ENCODE measurements at regions not wholly inside any gene's neighbourhood (a gene's known extent, or its start where the extent isn't known, plus 50 kb on each side); places are given as distances from the start of the nearest gene placed in this dataset.

- no peak for DNase-seq (ENCODE audit: low read depth in 3 of 3)
Measured at GRCh38 chr3:72058493-72059081, 273.6 kb upstream of the PROK2 start.

- no peak for DNase-seq (ENCODE audit: low read depth in 3 of 3)
Measured at GRCh38 chr3:72055436-72055835, 270.5 kb upstream of the PROK2 start.

GRCh38 chr3:72054976-72055375, 270.0 kb upstream of the PROK2 start:
- no peak for DNase-seq (ENCODE audit: low read depth in 3 of 3)

GRCh38 chr3:72052841-72053409, 268.0 kb upstream of the PROK2 start:
- DNase-seq (ENCODE audit: low read depth in 3 of 3): no peak

GRCh38 chr3:72050771-72051170, 265.8 kb upstream of the PROK2 start:
- no peak for DNase-seq (ENCODE audit: low read depth in 3 of 3)

GRCh38 chr3:72050048-72050632, 265.2 kb upstream of the PROK2 start:
- no peak for DNase-seq (ENCODE audit: low read depth in 3 of 3)

GRCh38 chr3:72049300-72049699, 264.4 kb upstream of the PROK2 start:
- no peak for DNase-seq (ENCODE audit: low read depth in 3 of 3)

- no peak for DNase-seq (ENCODE audit: low read depth in 3 of 3)
Measured at GRCh38 chr3:72048873-72049272, 263.9 kb upstream of the PROK2 start.

- DNase-seq (ENCODE audit: low read depth in 3 of 3): no peak
Measured at GRCh38 chr3:72047221-72047871, 262.4 kb upstream of the PROK2 start.

- no peak for DNase-seq (ENCODE audit: low read depth in 3 of 3)
Measured at GRCh38 chr3:72044231-72044855, 259.4 kb upstream of the PROK2 start.

GRCh38 chr3:72043204-72044133, 258.5 kb upstream of the PROK2 start:
- DNase-seq (ENCODE audit: low read depth in 3 of 3): no peak

GRCh38 chr3:72042397-72043203, 257.7 kb upstream of the PROK2 start:
- DNase-seq (ENCODE audit: low read depth in 3 of 3): no peak

GRCh38 chr3:72041511-72041910, 256.6 kb upstream of the PROK2 start:
- no peak for DNase-seq (ENCODE audit: low read depth in 3 of 3)

GRCh38 chr3:72041076-72041475, 256.1 kb upstream of the PROK2 start:
- DNase-seq (ENCODE audit: low read depth in 3 of 3): no peak

GRCh38 chr3:72039677-72040076, 254.7 kb upstream of the PROK2 start:
- no peak for DNase-seq (ENCODE audit: low read depth in 3 of 3)

- no peak for DNase-seq (ENCODE audit: low read depth in 3 of 3)
Measured at GRCh38 chr3:72036899-72037298, 252.0 kb upstream of the PROK2 start.

GRCh38 chr3:72035606-72036005, 250.7 kb upstream of the PROK2 start:
- no peak for DNase-seq (ENCODE audit: low read depth in 3 of 3)

GRCh38 chr3:72034986-72035385, 250.0 kb upstream of the PROK2 start:
- DNase-seq (ENCODE audit: low read depth in 3 of 3): no peak

GRCh38 chr3:72033666-72034428, 248.9 kb upstream of the PROK2 start:
- DNase-seq (ENCODE audit: low read depth in 3 of 3): no peak
